ENCODE measurements at regions not wholly inside any gene's neighbourhood (a gene's known extent, or its start where the extent isn't known, plus 50 kb on each side); places are given as distances from the start of the nearest gene placed in this dataset.

DNA sequence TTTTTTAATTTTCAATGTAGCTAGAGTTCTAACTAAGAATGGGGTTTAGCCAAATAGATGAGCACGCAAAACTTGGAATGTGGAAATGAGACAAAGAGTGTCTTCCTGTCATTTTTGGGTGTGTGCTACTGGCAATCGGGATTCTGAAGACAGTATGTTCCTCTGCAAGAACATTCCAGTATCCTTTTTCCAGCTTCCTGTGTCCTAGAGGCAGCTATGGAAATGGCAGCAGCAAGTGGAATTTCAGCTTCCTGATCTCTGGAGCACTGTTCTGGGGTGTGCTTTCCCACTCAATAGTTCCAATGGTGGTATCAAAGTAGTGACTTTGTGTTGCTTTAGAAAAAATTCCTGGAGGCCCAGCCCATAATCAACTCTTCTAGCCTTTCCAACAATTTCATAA, 642.9 kb upstream of the KCNMB2 start:
- CTCF ChIA-PET = interaction anchor here (1.3 kb wide), 2 partner anchors 362 to 492 kb away, joined by 3 to 5 read pairs; no protein-coding TSS in a partner anchor
- H3K36me3 ChIP-seq (ENCODE audit: control insufficient read depth in 2 of 2, extremely low read depth in 1 of 2, insufficient read depth in 2 of 2, low read length in 2 of 2) = no peaks in the 10 kb centered on the region
- DNase-seq (ENCODE audit: low read depth, low spot score) (peak; percentile 35), FAIRE-seq (no peak)
- H3K27me3 ChIP-seq (ENCODE audit: control insufficient read depth in 2 of 2, insufficient read depth in 2 of 2, low read length in 2 of 2) = no peaks in the 10 kb centered on the region
- H4K20me1 ChIP-seq (replicated peaks; ENCODE audit: control insufficient read depth, extremely low read depth, insufficient read depth, low read length) = no peaks in the 10 kb centered on the region
- no peaks in the 10 kb centered on the region for H3K9me3 ChIP-seq (replicated peaks; ENCODE audit: control insufficient read depth, insufficient read depth, low read length)
- H3K4me1 ChIP-seq (ENCODE audit: control insufficient read depth, extremely low read depth, insufficient read depth, low read length) = peaks cover 21% of the 10 kb centered on the region
- intact Hi-C loops (cut with micrococcal nuclease) = loop anchor here (5.0 kb wide), 5 partner anchors 81 to 696 kb away; partner anchors contain the start of gene TBL1XR1
- H3K9me1 ChIP-seq (replicated peaks; ENCODE audit: control insufficient read depth, extremely low read depth, insufficient read depth, low read length) = no peaks in the 10 kb centered on the region
- no peak overlapping the region for H3K9ac ChIP-seq (replicated peaks; ENCODE audit: extremely low read depth, insufficient read depth, low read length)
- POLR2A ChIA-PET = interaction anchor here (0.5 to 0.6 kb wide), 2 partner anchors 108 to 573 kb away, joined by 3 read pairs; no protein-coding TSS in a partner anchor
- BruUV-seq (replicated peaks) = no TSS peak
- TF ChIP-seq POLR2AphosphoS5 (IDR thresholded peaks at IDR 0.05; ENCODE audit: insufficient read depth, low read depth, low read length) = no peak
- no peak for TF ChIP-seq MYC (IDR thresholded peaks at IDR 0.05; ENCODE audit: low read depth, low read length)
- TF ChIP-seq JUN (IDR thresholded peaks at IDR 0.05; ENCODE audit: borderline replicate concordance, insufficient read depth, insufficient read length, low read depth) = no peak
- TF ChIP-seq, protein P1, sequence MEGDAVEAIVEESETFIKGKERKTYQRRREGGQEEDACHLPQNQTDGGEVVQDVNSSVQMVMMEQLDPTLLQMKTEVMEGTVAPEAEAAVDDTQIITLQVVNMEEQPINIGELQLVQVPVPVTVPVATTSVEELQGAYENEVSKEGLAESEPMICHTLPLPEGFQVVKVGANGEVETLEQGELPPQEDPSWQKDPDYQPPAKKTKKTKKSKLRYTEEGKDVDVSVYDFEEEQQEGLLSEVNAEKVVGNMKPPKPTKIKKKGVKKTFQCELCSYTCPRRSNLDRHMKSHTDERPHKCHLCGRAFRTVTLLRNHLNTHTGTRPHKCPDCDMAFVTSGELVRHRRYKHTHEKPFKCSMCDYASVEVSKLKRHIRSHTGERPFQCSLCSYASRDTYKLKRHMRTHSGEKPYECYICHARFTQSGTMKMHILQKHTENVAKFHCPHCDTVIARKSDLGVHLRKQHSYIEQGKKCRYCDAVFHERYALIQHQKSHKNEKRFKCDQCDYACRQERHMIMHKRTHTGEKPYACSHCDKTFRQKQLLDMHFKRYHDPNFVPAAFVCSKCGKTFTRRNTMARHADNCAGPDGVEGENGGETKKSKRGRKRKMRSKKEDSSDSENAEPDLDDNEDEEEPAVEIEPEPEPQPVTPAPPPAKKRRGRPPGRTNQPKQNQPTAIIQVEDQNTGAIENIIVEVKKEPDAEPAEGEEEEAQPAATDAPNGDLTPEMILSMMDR (IDR thresholded peaks at IDR 0.05; ENCODE audit: extremely low read depth in 1 of 2, insufficient read depth in 1 of 2, low read depth in 1 of 2, low read length in 2 of 2) = peak; percentile 16 to 28
- no peak for TF ChIP-seq EZH2 (IDR thresholded peaks at IDR 0.05; ENCODE audit: borderline replicate concordance, low read depth, low read length, severe bottlenecking)
- no peaks in the 10 kb centered on the region for H3K79me2 ChIP-seq (ENCODE audit: control insufficient read depth, insufficient read depth, low read length)
- dilution Hi-C loops (cut with MboI; ENCODE audit: extremely low pct_ligation_motif_present, low sequenced_read_pairs) = no loop called here
- H3K27ac ChIP-seq (ENCODE audit: insufficient read depth, low read depth, low read length) = peak overlapping the region; percentile 66
- H3K4me3 ChIP-seq (replicated peaks in 1 of 3; ENCODE audit: insufficient read depth in 1 of 3, low read depth in 1 of 3, low read length in 3 of 3) = no peak overlapping the region
- H3K4me2 ChIP-seq (ENCODE audit: insufficient read depth, low read length) = no peak overlapping the region
- no peak overlapping the region for H2AFZ ChIP-seq (ENCODE audit: low read depth, low read length)
